Endothelial cell (in vitro differentiated cells): ENCODE measurements at regions not wholly inside any gene's neighbourhood (a gene's known extent, or its start where the extent isn't known, plus 50 kb on each side); places are given as distances from the start of the nearest gene placed in this dataset.

Source experiments
- DNase-seq: peaks from one replicate; pipeline ENCODE4 v3.0.0; 2021; ENCODE audit warnings: low spot score
- H3K27ac Mint-ChIP-seq: one replicate; pipeline ENCODE4 v1.8.0; 2021; ENCODE audit warnings: mixed read lengths, inconsistent platforms; ENCODE audit not compliant: unreplicated experiment
- H3K27me3 Mint-ChIP-seq: one replicate; pipeline ENCODE4 v1.8.0; 2021; ENCODE audit warnings: mild to moderate bottlenecking, moderate library complexity, mixed read lengths, inconsistent platforms; ENCODE audit not compliant: unreplicated experiment
- H3K36me3 Mint-ChIP-seq: one replicate; pipeline ENCODE4 v1.8.0; 2021; ENCODE audit warnings: mild to moderate bottlenecking, low read depth, mixed read lengths, inconsistent platforms; ENCODE audit not compliant: unreplicated experiment
- H3K4me1 Mint-ChIP-seq: one replicate; pipeline ENCODE4 v1.8.0; 2021; ENCODE audit warnings: mild to moderate bottlenecking, mixed read lengths, inconsistent platforms; ENCODE audit not compliant: unreplicated experiment
- H3K4me3 Mint-ChIP-seq: one replicate; pipeline ENCODE4 v1.8.0; 2021; ENCODE audit warnings: mild to moderate bottlenecking, mixed read lengths, inconsistent platforms; ENCODE audit not compliant: unreplicated experiment
- H3K9me3 Mint-ChIP-seq: one replicate; pipeline ENCODE4 v1.8.0; 2021; ENCODE audit warnings: mixed read lengths, inconsistent platforms; ENCODE audit not compliant: unreplicated experiment
- TF ChIP-seq, protein P1 (sequence below): fragments of 200-600 bp; sonication (generic); IDR thresholded peaks from one replicate; pipeline ENCODE4 v1.5.0; 2021; ENCODE audit warnings: antibody characterized with exemption; ENCODE audit not compliant: unreplicated experiment

DNA sequence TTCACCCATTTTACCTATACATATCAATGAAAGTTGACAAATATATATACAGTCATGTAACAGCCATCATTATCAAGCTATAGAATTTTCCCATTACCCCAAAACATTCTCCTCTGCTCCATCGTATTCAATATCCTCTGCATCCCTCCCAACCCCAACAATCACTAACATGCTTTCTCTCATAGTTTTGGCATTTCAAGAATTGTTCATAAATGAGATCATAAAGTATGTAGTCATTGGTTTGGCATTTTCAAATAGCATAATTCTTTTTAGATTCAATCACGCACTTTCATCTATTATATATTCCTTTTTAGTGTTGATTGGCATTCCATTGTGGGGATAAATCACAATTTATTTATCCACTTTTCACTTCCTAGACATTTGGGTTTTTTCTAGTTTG, 866.0 kb upstream of the TMEM132C start:
- no peak for DNase-seq
- H3K27ac Mint-ChIP-seq = no peak overlapping the region
- H3K9me3 Mint-ChIP-seq = peaks cover 27% of the 10 kb centered on the region
- no peaks in the 10 kb centered on the region for H3K27me3 Mint-ChIP-seq
- no peaks in the 10 kb centered on the region for H3K4me1 Mint-ChIP-seq
- peaks cover 4% of the 10 kb centered on the region for H3K36me3 Mint-ChIP-seq
- TF ChIP-seq, protein P1, sequence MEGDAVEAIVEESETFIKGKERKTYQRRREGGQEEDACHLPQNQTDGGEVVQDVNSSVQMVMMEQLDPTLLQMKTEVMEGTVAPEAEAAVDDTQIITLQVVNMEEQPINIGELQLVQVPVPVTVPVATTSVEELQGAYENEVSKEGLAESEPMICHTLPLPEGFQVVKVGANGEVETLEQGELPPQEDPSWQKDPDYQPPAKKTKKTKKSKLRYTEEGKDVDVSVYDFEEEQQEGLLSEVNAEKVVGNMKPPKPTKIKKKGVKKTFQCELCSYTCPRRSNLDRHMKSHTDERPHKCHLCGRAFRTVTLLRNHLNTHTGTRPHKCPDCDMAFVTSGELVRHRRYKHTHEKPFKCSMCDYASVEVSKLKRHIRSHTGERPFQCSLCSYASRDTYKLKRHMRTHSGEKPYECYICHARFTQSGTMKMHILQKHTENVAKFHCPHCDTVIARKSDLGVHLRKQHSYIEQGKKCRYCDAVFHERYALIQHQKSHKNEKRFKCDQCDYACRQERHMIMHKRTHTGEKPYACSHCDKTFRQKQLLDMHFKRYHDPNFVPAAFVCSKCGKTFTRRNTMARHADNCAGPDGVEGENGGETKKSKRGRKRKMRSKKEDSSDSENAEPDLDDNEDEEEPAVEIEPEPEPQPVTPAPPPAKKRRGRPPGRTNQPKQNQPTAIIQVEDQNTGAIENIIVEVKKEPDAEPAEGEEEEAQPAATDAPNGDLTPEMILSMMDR = no peak
- no peak overlapping the region for H3K4me3 Mint-ChIP-seq

DNA sequence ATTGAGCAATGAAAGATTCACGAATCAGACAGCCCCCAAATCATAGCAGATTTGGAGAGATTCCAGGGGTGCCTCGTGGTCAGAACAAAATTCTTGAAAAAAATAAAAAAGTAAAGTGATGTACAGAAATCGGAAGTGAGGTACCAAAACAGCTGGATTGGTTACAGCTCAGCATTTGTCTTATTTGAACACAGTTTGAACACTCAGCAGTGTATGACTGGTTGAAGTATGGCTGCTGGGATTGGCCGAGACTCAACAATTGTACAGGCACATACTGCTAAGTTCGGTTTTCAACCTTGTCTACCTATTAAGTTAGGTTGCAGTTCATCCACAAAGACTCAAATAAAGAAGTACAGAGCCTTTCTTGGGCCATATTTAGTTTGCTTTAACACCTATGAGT, 865.4 kb upstream of the TMEM132C start:
- Mint-ChIP-seq H3K4me3 (no peak overlapping the region), H3K27ac (no peak overlapping the region), H3K9me3 (peaks cover 23% of the 10 kb centered on the region), H3K4me1 (no peaks in the 10 kb centered on the region), H3K36me3 (peaks cover 7% of the 10 kb centered on the region), H3K27me3 (no peaks in the 10 kb centered on the region)
- DNase-seq = no peak
- TF ChIP-seq, protein P1 = no peak

DNA sequence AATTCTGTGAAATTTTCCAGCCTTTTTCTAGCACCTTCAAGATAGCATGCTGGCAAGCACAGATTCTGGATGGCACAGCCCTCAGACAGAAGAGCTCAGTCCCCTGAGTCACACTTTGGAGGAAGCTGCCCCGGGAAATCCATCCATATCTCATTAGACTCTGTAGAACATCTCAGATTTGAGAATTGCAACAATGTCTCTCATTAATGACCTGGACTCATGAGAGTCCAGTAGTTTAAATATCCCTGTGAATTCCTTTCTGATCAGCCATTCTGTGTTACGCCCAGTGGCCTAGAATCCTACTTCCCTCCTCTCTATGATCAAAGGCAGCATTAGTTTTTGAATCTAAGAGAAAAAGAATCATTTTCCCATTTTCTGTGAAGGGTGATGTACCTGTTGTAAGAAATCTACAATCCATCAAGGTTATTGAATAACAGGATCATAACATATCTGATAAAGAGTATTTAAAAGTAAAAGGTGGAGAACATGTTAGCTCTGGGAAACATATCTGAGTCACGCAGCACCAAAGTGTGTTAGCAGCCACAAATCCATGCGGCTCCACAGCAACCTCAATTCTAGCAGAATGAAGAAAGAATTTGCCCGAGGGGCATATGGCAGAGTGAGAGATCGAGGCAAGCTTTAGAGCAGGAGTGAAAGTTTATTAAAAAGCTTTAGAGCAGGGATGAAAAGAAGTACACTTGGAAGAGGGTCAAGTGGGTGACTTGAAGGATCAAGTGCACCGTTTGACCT, 855.6 kb upstream of the TMEM132C start:
- H3K36me3 Mint-ChIP-seq = peaks cover 17% of the 10 kb centered on the region
- no peak overlapping the region for H3K4me3 Mint-ChIP-seq

DNA sequence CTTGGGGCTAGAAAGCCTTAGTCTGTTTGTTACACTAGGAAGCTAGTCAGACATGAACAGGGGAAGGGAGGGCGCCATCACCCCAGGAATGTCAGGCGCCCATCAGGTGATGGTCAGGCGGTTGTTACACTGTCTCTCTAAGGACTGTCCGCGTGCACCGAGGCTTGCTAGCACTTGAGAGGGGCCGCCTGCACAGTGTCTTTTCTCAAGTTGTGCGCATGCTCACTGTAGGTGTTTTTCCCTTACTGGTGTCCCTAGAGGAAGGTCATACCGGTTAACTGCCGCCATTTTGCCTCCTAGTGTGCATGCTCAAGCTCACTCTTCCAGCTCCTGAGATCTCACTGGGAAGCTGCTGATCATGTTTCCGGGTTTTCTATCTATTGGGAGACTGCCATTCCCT, 855.0 kb upstream of the TMEM132C start:
- peaks cover 5% of the 10 kb centered on the region for H3K27me3 Mint-ChIP-seq
- TF ChIP-seq, protein P1 = no peak
- peaks cover 17% of the 10 kb centered on the region for H3K36me3 Mint-ChIP-seq

More for the DNA sequence above, 855.6 kb upstream of the TMEM132C start:
- TF ChIP-seq, protein P1 = no peak
- peaks cover 5% of the 10 kb centered on the region for H3K27me3 Mint-ChIP-seq
- H3K27ac Mint-ChIP-seq = no peak overlapping the region
- no peak for DNase-seq
- H3K9me3 Mint-ChIP-seq = peaks cover 46% of the 10 kb centered on the region
- no peaks in the 10 kb centered on the region for H3K4me1 Mint-ChIP-seq

DNA sequence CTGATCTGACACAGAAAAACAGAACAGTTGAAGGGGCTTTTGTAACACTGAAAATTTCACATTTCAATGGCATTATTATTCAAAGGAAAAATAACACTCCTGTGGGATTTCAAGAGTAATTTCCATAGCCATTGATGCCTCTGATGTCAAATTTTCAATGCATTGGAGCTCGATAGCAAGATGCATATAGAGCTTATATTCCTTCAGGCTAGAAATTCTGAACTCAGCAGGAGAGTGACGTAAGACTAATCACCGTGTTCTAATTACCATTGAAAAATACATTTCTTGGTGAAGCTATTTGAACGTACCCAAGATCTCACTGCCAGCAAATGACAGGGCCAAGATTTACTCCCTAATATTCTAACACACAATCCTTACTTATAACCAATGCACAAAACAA, 854.1 kb upstream of the TMEM132C start:
- Mint-ChIP-seq H3K36me3 (peaks cover 17% of the 10 kb centered on the region), H3K4me1 (no peaks in the 10 kb centered on the region), H3K9me3 (peaks cover 61% of the 10 kb centered on the region), H3K4me3 (no peak overlapping the region), H3K27ac (no peak overlapping the region), H3K27me3 (peaks cover 5% of the 10 kb centered on the region)
- DNase-seq = no peak
- TF ChIP-seq, protein P1 = no peak

More for the DNA sequence above, 855.0 kb upstream of the TMEM132C start:
- H3K4me1 Mint-ChIP-seq = no peaks in the 10 kb centered on the region
- H3K9me3 Mint-ChIP-seq = peaks cover 52% of the 10 kb centered on the region
- H3K27ac Mint-ChIP-seq = no peak overlapping the region
- DNase-seq = no peak
- H3K4me3 Mint-ChIP-seq = no peak overlapping the region
